Keratinocyte (primary cell): ENCODE measurements at regions not wholly inside any gene's neighbourhood (a gene's known extent, or its start where the extent isn't known, plus 50 kb on each side); places are given as distances from the start of the nearest gene placed in this dataset.

Experiments
- DNase-seq: peaks from one replicate; pipeline ENCODE4 v3.0.0-alpha.2; 2011; ENCODE audit warnings: low read depth, missing footprints, low spot score
- FAIRE-seq: peaks from 2 replicates; lab custom pipeline; 2011; peaks lifted over from hg19 to GRCh38; lab: Jason Lieb, UNC
- H2AFZ ChIP-seq: 2 replicates; pipeline ENCODE4 v1.6.0; 2012; ENCODE audit warnings: low read length, control low read depth, inconsistent platforms; ENCODE audit not compliant: control insufficient read depth
- H3K27ac ChIP-seq: 2 replicates; pipeline ENCODE4 v1.5.1; 2011; ENCODE audit warnings: low read length; ENCODE audit not compliant: control insufficient read depth, insufficient read depth
- H3K27me3 ChIP-seq: 3 replicates; pipeline ENCODE4 v1.6.0; 2011; ENCODE audit warnings: low read length; ENCODE audit not compliant: control insufficient read depth, insufficient read depth; ENCODE audit errors: extremely low read depth
- H3K36me3 ChIP-seq, 2 experiments: 2 replicates in 1 of 2; 3 replicates in 1 of 2; pipeline ENCODE4 v1.5.1; 2011; ENCODE audit warnings: low read length in 2 of 2, mild to moderate bottlenecking in 1 of 2; ENCODE audit not compliant: control insufficient read depth in 2 of 2, insufficient read depth in 2 of 2; ENCODE audit errors: extremely low read depth in 1 of 2
- H3K4me1 ChIP-seq: 3 replicates; pipeline ENCODE4 v1.5.1; 2011; ENCODE audit warnings: low read length; ENCODE audit not compliant: control insufficient read depth, insufficient read depth; ENCODE audit errors: extremely low read depth
- H3K4me2 ChIP-seq: 3 replicates; pipeline ENCODE4 v1.6.0; 2011; ENCODE audit warnings: low read depth, low read length; ENCODE audit not compliant: control insufficient read depth, insufficient read depth; ENCODE audit errors: extremely low read depth
- H3K4me3 ChIP-seq, 3 experiments: fragments of 200-600 bp in 1 of 3; sonication (generic) in 1 of 3; 2 replicates in 2 of 3; 3 replicates in 1 of 3; pipeline ENCODE4 v1.5.1; 2011 to 2016; ENCODE audit warnings: low read length in 3 of 3, mild to moderate bottlenecking in 3 of 3, control low read depth in 2 of 3, inconsistent platforms in 1 of 3, low read depth in 1 of 3, mixed read lengths in 1 of 3, mixed run types in 1 of 3, moderate library complexity in 1 of 3; ENCODE audit not compliant: control insufficient read depth in 2 of 3, insufficient read depth in 2 of 3; ENCODE audit errors: extremely low read depth in 1 of 3
- H3K79me2 ChIP-seq: 2 replicates; pipeline ENCODE4 v1.6.0; 2012; ENCODE audit warnings: low read length; ENCODE audit not compliant: control insufficient read depth, insufficient read depth
- H3K9ac ChIP-seq: 3 replicates; pipeline ENCODE4 v1.6.0; 2011; ENCODE audit warnings: low read length; ENCODE audit not compliant: control insufficient read depth, insufficient read depth; ENCODE audit errors: extremely low read depth
- H3K9me1 ChIP-seq: 3 replicates; pipeline ENCODE4 v1.6.0; 2011; ENCODE audit warnings: low read length; ENCODE audit not compliant: control insufficient read depth, insufficient read depth; ENCODE audit errors: extremely low read depth
- H3K9me3 ChIP-seq: 2 replicates; pipeline ENCODE4 v1.5.1; 2012; ENCODE audit warnings: low read depth, low read length; ENCODE audit not compliant: control insufficient read depth
- H4K20me1 ChIP-seq: 3 replicates; pipeline ENCODE4 v1.6.0; 2011; ENCODE audit warnings: low read length; ENCODE audit not compliant: control insufficient read depth, insufficient read depth; ENCODE audit errors: extremely low read depth
- EZH2 ChIP-seq: IDR thresholded peaks from one replicate; pipeline ENCODE4 v1.6.1; 2012; ENCODE audit warnings: inconsistent platforms, mild to moderate bottlenecking, low read length, moderate library complexity
- dilution Hi-C: fragments of 300-500 bp; cut with MboI; formaldehyde crosslinking; loops from one replicate; pipeline ENCODE4 v1.7.0; 2020; ENCODE audit warnings: low sequenced_read_pairs; ENCODE audit not compliant: extremely low pct_ligation_motif_present
- TF ChIP-seq, protein P1 (sequence below), 3 experiments: IDR thresholded peaks in 1 of 3; conservative IDR thresholded peaks in 1 of 3; optimal IDR thresholded peaks in 1 of 3; 2 replicates in 2 of 3; 3 replicates in 1 of 3; pipeline versions ENCODE3 to v1.5.1; 2011; ENCODE audit warnings: low read length in 3 of 3, mild to moderate bottlenecking in 3 of 3, moderate library complexity in 2 of 3, control low read depth in 1 of 3, inconsistent platforms in 1 of 3; ENCODE audit not compliant: insufficient read depth in 2 of 3; ENCODE audit errors: extremely low read depth in 1 of 3

DNA sequence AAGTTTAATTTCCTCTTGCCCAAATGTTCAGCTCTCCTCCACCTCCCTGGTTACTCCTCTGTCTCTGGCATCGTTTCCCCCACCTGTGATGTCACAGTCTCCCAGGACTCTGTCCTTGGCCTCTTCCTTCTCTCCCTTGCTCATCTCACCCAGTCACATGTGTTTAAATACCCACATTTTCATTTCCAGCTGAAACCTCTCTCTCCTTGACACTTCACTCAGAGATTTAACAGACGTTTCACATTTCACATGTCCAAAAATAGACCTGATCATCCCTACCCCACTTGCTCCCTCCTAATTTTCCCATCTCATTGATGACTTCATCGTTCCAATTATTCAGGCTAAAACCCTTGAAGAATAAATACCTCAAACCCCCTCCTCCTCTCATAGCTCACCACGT lies 604.1 kb upstream of the JAG1 start:
- dilution Hi-C loops, result no loop called here
- Histone ChIP-seq H3K27ac (no peak overlapping the region), H4K20me1 (no peaks in the 10 kb centered on the region), H2AFZ (no peak overlapping the region), H3K4me2 (no peak overlapping the region), H3K9me3 (no peaks in the 10 kb centered on the region), H3K36me3 (no peaks in the 10 kb centered on the region), H3K79me2 (no peaks in the 10 kb centered on the region), H3K9me1 (no peaks in the 10 kb centered on the region), H3K27me3 (no peaks in the 10 kb centered on the region), H3K9ac (no peak overlapping the region), H3K4me1 (peaks cover 12% of the 10 kb centered on the region), H3K4me3 (no peak overlapping the region)
- TF ChIP-seq, protein P1, sequence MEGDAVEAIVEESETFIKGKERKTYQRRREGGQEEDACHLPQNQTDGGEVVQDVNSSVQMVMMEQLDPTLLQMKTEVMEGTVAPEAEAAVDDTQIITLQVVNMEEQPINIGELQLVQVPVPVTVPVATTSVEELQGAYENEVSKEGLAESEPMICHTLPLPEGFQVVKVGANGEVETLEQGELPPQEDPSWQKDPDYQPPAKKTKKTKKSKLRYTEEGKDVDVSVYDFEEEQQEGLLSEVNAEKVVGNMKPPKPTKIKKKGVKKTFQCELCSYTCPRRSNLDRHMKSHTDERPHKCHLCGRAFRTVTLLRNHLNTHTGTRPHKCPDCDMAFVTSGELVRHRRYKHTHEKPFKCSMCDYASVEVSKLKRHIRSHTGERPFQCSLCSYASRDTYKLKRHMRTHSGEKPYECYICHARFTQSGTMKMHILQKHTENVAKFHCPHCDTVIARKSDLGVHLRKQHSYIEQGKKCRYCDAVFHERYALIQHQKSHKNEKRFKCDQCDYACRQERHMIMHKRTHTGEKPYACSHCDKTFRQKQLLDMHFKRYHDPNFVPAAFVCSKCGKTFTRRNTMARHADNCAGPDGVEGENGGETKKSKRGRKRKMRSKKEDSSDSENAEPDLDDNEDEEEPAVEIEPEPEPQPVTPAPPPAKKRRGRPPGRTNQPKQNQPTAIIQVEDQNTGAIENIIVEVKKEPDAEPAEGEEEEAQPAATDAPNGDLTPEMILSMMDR (optimal IDR thresholded peaks at IDR 0.05 in 1 of 3, IDR thresholded peaks at IDR 0.05 in 1 of 3, conservative IDR thresholded peaks at IDR 0.05 in 1 of 3; ENCODE audit: extremely low read depth in 1 of 3, insufficient read depth in 2 of 3, low read length in 3 of 3), result no peak
- no peak for TF ChIP-seq EZH2
- FAIRE-seq, result no peak
- no peak for DNase-seq

DNA sequence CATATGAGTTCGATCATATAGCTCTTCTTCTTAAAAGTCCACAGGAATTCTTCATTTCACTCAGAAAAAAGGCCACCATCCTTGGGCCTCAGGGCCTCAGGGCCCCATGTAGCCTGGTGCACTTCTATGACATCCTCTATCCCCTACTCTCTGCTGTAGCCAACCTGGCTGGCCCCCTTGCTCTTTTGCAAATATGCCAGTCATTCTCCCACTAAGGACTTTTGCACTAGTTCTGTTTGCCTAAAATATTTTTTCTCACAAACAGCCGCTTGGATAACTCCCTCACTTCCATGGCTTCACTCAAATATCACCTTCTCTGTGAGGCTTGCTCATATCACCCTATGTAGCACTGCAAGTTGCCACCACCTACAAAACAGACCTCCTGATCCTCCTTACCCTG lies 604.7 kb upstream of the JAG1 start:
- no peak overlapping the region for H2AFZ ChIP-seq
- dilution Hi-C loops, result no loop called here

More for the DNA sequence above, 604.7 kb upstream of the JAG1 start:
- FAIRE-seq (no peak), DNase-seq (no peak)
- Histone ChIP-seq H3K9ac (no peak overlapping the region), H3K27ac (no peak overlapping the region), H3K4me3 (no peak overlapping the region), H3K9me3 (no peaks in the 10 kb centered on the region), H3K4me1 (peaks cover 10% of the 10 kb centered on the region), H4K20me1 (no peaks in the 10 kb centered on the region), H3K4me2 (no peak overlapping the region), H3K27me3 (no peaks in the 10 kb centered on the region), H3K79me2 (no peaks in the 10 kb centered on the region), H3K9me1 (no peaks in the 10 kb centered on the region), H3K36me3 (no peaks in the 10 kb centered on the region)
- TF ChIP-seq EZH2, result no peak
- TF ChIP-seq, protein P1 (optimal IDR thresholded peaks at IDR 0.05 in 1 of 3, IDR thresholded peaks at IDR 0.05 in 1 of 3, conservative IDR thresholded peaks at IDR 0.05 in 1 of 3; ENCODE audit: extremely low read depth in 1 of 3, insufficient read depth in 2 of 3, low read length in 3 of 3), result no peak
